GM21447 (cell line): ENCODE measurements at regions not wholly inside any gene's neighbourhood (a gene's known extent, or its start where the extent isn't known, plus 50 kb on each side); places are given as distances from the start of the nearest gene placed in this dataset.
"Not testable (repeated sequence)": the region's sequence is repeated elsewhere in the genome, so short reads cannot be mapped to it uniquely, and the experiment has no call there.

Source experiments
- ATAC-seq: cut with Tn5 transposase; IDR thresholded peaks from one replicate; pipeline ENCODE4 v1.9.1; 2021; ENCODE audit not compliant: unreplicated experiment

- ATAC-seq, result no peak
Measured at GRCh38 chr5:6321078-6321477, 57.3 kb downstream of the MED10 start.

GRCh38 chr5:6319116-6319515 lies 59.2 kb downstream of the MED10 start:
- ATAC-seq, result no peak

- no peak for ATAC-seq
Measured at GRCh38 chr5:6317116-6317798, 61.1 kb downstream of the MED10 start.

- no peak for ATAC-seq
Measured at GRCh38 chr5:6315580-6315979, 62.8 kb downstream of the MED10 start.

- no peak for ATAC-seq
Measured at GRCh38 chr5:6311568-6312501, 66.5 kb downstream of the MED10 start.

GRCh38 chr5:6309949-6310348 lies 68.4 kb downstream of the MED10 start:
- no peak for ATAC-seq

- ATAC-seq, result no peak
Measured at GRCh38 chr5:6308683-6309082, 69.7 kb downstream of the MED10 start.

- ATAC-seq, result no peak
Measured at GRCh38 chr5:6307304-6307703, 71.0 kb downstream of the MED10 start.

- ATAC-seq, result no peak
Measured at GRCh38 chr5:6305853-6306252, 72.5 kb downstream of the MED10 start.

- no peak for ATAC-seq
Measured at GRCh38 chr5:6302684-6303083, 75.7 kb downstream of the MED10 start.

GRCh38 chr5:6302075-6302474 lies 76.3 kb downstream of the MED10 start:
- no peak for ATAC-seq

GRCh38 chr5:6296524-6296923 lies 81.8 kb downstream of the MED10 start:
- ATAC-seq, result no peak

GRCh38 chr5:6291961-6292360 lies 86.4 kb downstream of the MED10 start:
- no peak for ATAC-seq

GRCh38 chr5:6289239-6289638 lies 89.1 kb downstream of the MED10 start:
- no peak for ATAC-seq

GRCh38 chr5:6287176-6287575 lies 91.2 kb downstream of the MED10 start:
- ATAC-seq, result no peak

- no peak for ATAC-seq
Measured at GRCh38 chr5:6286404-6286803, 91.9 kb downstream of the MED10 start.

- not testable (repeated sequence) for ATAC-seq
Measured at GRCh38 chr5:6284491-6284890, 93.9 kb downstream of the MED10 start.

GRCh38 chr5:6282352-6282751 lies 96.0 kb downstream of the MED10 start:
- no peak for ATAC-seq

GRCh38 chr5:6281818-6282217 lies 96.5 kb downstream of the MED10 start:
- no peak for ATAC-seq

- ATAC-seq, result no peak
Measured at GRCh38 chr5:6280425-6281100, 97.8 kb downstream of the MED10 start.

GRCh38 chr5:6279607-6280006 lies 98.7 kb downstream of the MED10 start:
- no peak for ATAC-seq
